ENCODE measurements at regions not wholly inside any gene's neighbourhood (a gene's known extent, or its start where the extent isn't known, plus 50 kb on each side); places are given as distances from the start of the nearest gene placed in this dataset.

- no peak for TF ChIP-seq CTCF (IDR thresholded peaks at IDR 0.05; ENCODE audit: borderline replicate concordance, extremely low read depth, insufficient read depth)
- intact Hi-C loops (cut with DNase I): no loop called here
- DNase-seq (no peak), FAIRE-seq (no peak)
- no peaks in the 10 kb centered on the region for H3K9me3 ChIP-seq (ENCODE audit: control insufficient read depth in 2 of 3, insufficient read depth in 1 of 3, low read length in 3 of 3)
- no peaks in the 10 kb centered on the region for H3K27me3 ChIP-seq (ENCODE audit: control insufficient read depth, insufficient read depth, low read length)
- H3K9ac ChIP-seq (ENCODE audit: low read length in 3 of 3): no peak overlapping the region
- no peaks in the 10 kb centered on the region for H3K4me1 ChIP-seq (ENCODE audit: control insufficient read depth in 2 of 3, insufficient read depth in 2 of 3, low read depth in 1 of 3, low read length in 3 of 3)
- no peak overlapping the region for H3K27ac ChIP-seq (ENCODE audit: low read depth in 2 of 2, low read length in 2 of 2)
- H3K4me3 ChIP-seq (ENCODE audit: low read length in 3 of 3): no peak overlapping the region
- no peaks in the 10 kb centered on the region for H3K36me3 ChIP-seq (ENCODE audit: control insufficient read depth in 2 of 3, insufficient read depth in 3 of 3, low read length in 3 of 3)
Observed at GRCh38 chr12:72095025-72095424, 156.4 kb downstream of the TPH2 start.

- H3K4me3 ChIP-seq (ENCODE audit: low read length in 3 of 3): no peak overlapping the region
- intact Hi-C loops (cut with DNase I): no loop called here
- TF ChIP-seq CTCF (IDR thresholded peaks at IDR 0.05; ENCODE audit: borderline replicate concordance, extremely low read depth, insufficient read depth): no peak
- H3K9me3 ChIP-seq (ENCODE audit: control insufficient read depth in 2 of 3, insufficient read depth in 1 of 3, low read length in 3 of 3): no peaks in the 10 kb centered on the region
- DNase-seq (no peak), FAIRE-seq (no peak)
- H3K9ac ChIP-seq (ENCODE audit: low read length in 3 of 3): no peak overlapping the region
- no peaks in the 10 kb centered on the region for H3K4me1 ChIP-seq (ENCODE audit: control insufficient read depth in 2 of 3, insufficient read depth in 2 of 3, low read depth in 1 of 3, low read length in 3 of 3)
- H3K36me3 ChIP-seq (ENCODE audit: control insufficient read depth in 2 of 3, insufficient read depth in 3 of 3, low read length in 3 of 3): no peaks in the 10 kb centered on the region
- no peaks in the 10 kb centered on the region for H3K27me3 ChIP-seq (ENCODE audit: control insufficient read depth, insufficient read depth, low read length)
- no peak overlapping the region for H3K27ac ChIP-seq (ENCODE audit: low read depth in 2 of 2, low read length in 2 of 2)
Observed at GRCh38 chr12:72098622-72099021, 160.0 kb downstream of the TPH2 start.

GRCh38 chr12:72100854-72101253 is 162.2 kb downstream of the TPH2 start:
- DNase-seq: no peak
- no peaks in the 10 kb centered on the region for H3K9me3 ChIP-seq (ENCODE audit: control insufficient read depth in 2 of 3, insufficient read depth in 1 of 3, low read length in 3 of 3)
- FAIRE-seq: no peak

More at GRCh38 chr12:72100854-72101253, 162.2 kb downstream of the TPH2 start:
- no peak overlapping the region for H3K4me3 ChIP-seq (ENCODE audit: low read length in 3 of 3)
- no peak overlapping the region for H3K27ac ChIP-seq (ENCODE audit: low read depth in 2 of 2, low read length in 2 of 2)
- no peaks in the 10 kb centered on the region for H3K36me3 ChIP-seq (ENCODE audit: control insufficient read depth in 2 of 3, insufficient read depth in 3 of 3, low read length in 3 of 3)
- H3K4me1 ChIP-seq (ENCODE audit: control insufficient read depth in 2 of 3, insufficient read depth in 2 of 3, low read depth in 1 of 3, low read length in 3 of 3): no peaks in the 10 kb centered on the region
- TF ChIP-seq CTCF (IDR thresholded peaks at IDR 0.05; ENCODE audit: borderline replicate concordance, extremely low read depth, insufficient read depth): no peak
- no peaks in the 10 kb centered on the region for H3K27me3 ChIP-seq (ENCODE audit: control insufficient read depth, insufficient read depth, low read length)
- H3K9ac ChIP-seq (ENCODE audit: low read length in 3 of 3): no peak overlapping the region
- intact Hi-C loops (cut with DNase I): no loop called here
